ENCODE measurements at regions not wholly inside any gene's neighbourhood (a gene's known extent, or its start where the extent isn't known, plus 50 kb on each side); places are given as distances from the start of the nearest gene placed in this dataset.

DNA sequence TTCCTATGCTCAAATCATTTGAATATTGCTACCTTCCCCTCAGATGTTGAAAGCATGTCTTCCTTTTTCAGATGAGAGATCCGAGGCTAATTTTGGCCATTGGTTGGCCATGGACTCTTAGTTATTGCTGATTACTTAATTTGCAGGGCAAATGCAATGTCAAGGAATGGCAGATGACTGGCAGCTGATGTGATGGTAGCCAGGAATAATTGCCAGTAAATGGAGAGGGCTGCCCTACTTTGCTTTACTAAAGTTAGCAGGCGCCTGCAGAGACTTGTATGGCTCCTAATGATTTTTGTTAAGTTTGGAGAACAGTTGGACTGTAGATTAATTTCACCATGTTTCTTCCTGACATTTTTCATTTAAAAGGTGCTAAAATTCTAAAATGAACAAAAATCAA is 128.9 kb downstream of the XCL2 start:
- Mint-ChIP-seq H3K27ac (no peak overlapping the region), H3K4me1 (peaks cover 10 to 21% (median 16%) of the 10 kb centered on the region in 3 donors), H3K36me3 (no peaks in the 10 kb centered on the region), H3K9me3 (no peaks in the 10 kb centered on the region), H3K4me3 (no peak overlapping the region), H3K27me3 (no peaks in the 10 kb centered on the region)
- DNase-seq (no peak), ATAC-seq (replicated peaks in 1 of 4) (no peak)
- H3K27ac ChIP-seq (ENCODE audit: low read length) = no peak overlapping the region
- 100% methylated on average over 1 of the region's 2 CpGs for WGBS (ENCODE audit: insufficient coverage)
- H3K4me1 ChIP-seq (ENCODE audit: control insufficient read depth in 1 of 2, extremely low read depth in 1 of 2, insufficient read depth in 2 of 2, low read length in 2 of 2) = peaks cover 0 to 9% of the 10 kb centered on the region in 2 experiments
- H3K9me3 ChIP-seq = no peaks in the 10 kb centered on the region
- ChIA-PET CTCF (no interaction called here), POLR2A (interaction anchor here in 1 of 2 donors (0.7 kb wide), 1 partner anchor 1169 kb away, joined by 4 read pairs; no protein-coding TSS in a partner anchor)
- no peaks in the 10 kb centered on the region for H3K27me3 ChIP-seq (replicated peaks in 1 of 2; ENCODE audit: control insufficient read depth in 2 of 2, extremely low read depth in 1 of 2, insufficient read depth in 2 of 2, low read length in 1 of 2)
- H3K4me3 ChIP-seq (ENCODE audit: control insufficient read depth in 1 of 2, extremely low read depth in 1 of 2, low read length in 1 of 2) = no peak overlapping the region
- H3K36me3 ChIP-seq (ENCODE audit: control insufficient read depth in 2 of 2, extremely low read depth in 1 of 2, insufficient read depth in 1 of 2, low read length in 1 of 2) = no peaks in the 10 kb centered on the region

DNA sequence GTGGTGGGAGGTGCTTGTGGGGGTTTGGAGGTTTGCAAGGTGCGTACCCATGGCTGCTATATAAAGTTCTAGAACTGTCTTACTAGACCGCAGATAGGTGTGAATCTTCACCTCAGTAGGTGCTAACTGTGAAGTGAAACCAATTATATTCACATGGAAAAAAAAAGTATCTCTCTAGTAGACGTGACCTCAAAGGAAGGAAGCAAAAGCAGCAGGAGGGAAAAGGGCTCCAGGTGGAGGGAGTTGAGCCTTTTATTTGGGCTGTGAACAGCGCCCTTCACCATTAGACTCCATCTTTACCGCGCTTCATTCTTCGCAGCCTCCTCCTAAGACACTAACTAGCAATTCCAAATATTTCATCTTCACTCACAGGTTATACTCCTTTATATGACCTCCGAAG is 129.8 kb downstream of the TBX19 start:
- peak overlapping the region; percentile 57 for H3K27ac ChIP-seq (ENCODE audit: low read length)
- no peak overlapping the region for H3K4me3 Mint-ChIP-seq

DNA sequence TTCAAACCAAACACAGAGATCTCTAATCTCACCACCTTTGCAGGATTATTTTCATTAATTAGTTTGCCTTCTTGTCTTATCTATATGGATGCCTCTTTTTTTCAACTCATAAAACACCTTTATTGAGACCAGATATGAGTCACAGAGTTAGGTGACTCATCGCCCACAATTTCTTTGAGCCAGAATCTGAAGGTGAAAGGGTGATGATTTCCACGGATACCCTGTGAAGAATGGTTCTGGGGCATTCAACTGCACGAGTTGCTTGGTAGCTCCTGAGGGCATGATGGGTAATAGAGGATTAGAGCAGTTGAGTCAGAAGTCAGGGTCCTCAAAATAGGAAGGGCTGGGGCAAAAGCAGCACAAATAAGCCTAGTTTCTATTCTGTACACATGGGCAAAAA is 128.2 kb downstream of the TBX19 start:
- Mint-ChIP-seq H3K4me3 (peak overlapping the region in 1 of 3 donors; percentile 9), H3K27ac (peak overlapping the region; percentile 80 to 93), H3K27me3 (no peaks in the 10 kb centered on the region), H3K4me1 (peaks cover 37 to 50% (median 39%) of the 10 kb centered on the region in 3 donors), H3K36me3 (peaks cover 6% of the 10 kb centered on the region), H3K9me3 (peaks cover 0 to 10% (median 5%) of the 10 kb centered on the region in 3 donors)
- WGBS (ENCODE audit: insufficient coverage) = 14% methylated on average over 3 of the region's 3 CpGs
- peaks cover 3 to 19% of the 10 kb centered on the region in 2 experiments for H3K4me1 ChIP-seq (ENCODE audit: control insufficient read depth in 1 of 2, extremely low read depth in 1 of 2, insufficient read depth in 2 of 2, low read length in 2 of 2)
- no peaks in the 10 kb centered on the region for H3K36me3 ChIP-seq (ENCODE audit: control insufficient read depth in 2 of 2, extremely low read depth in 1 of 2, insufficient read depth in 1 of 2, low read length in 1 of 2)
- ATAC-seq (replicated peaks in 1 of 4) (peak; percentile 76 to 97 (median 95)), DNase-seq (peak in 23 of 35 experiments; percentile 12 to 69 (median 27))
- H3K4me3 ChIP-seq (ENCODE audit: control insufficient read depth in 1 of 2, extremely low read depth in 1 of 2, low read length in 1 of 2) = no peak overlapping the region
- no peaks in the 10 kb centered on the region for H3K27me3 ChIP-seq (replicated peaks in 1 of 2; ENCODE audit: control insufficient read depth in 2 of 2, extremely low read depth in 1 of 2, insufficient read depth in 2 of 2, low read length in 1 of 2)
- ChIA-PET CTCF (interaction anchor here in 1 of 2 donors (1.2 to 2.2 kb wide), 2 partner anchors 46 to 66 kb away, joined by 5 to 8 read pairs; no protein-coding TSS in a partner anchor), POLR2A (interaction anchor here in 1 of 2 donors (1.0 kb wide), 1 partner anchor 975 kb away, joined by 3 read pairs; no protein-coding TSS in a partner anchor)
- peak overlapping the region; percentile 67 for H3K27ac ChIP-seq (ENCODE audit: low read length)
- H3K9me3 ChIP-seq = no peaks in the 10 kb centered on the region

More for the DNA sequence above, 129.8 kb downstream of the TBX19 start:
- peaks cover 37 to 50% (median 39%) of the 10 kb centered on the region in 3 donors for H3K4me1 Mint-ChIP-seq
- peaks cover 6% of the 10 kb centered on the region for H3K36me3 Mint-ChIP-seq
- no CpG with 5 or more reads among the region's 8 CpGs for WGBS (ENCODE audit: insufficient coverage)
- H3K4me3 ChIP-seq (ENCODE audit: control insufficient read depth in 1 of 2, extremely low read depth in 1 of 2, low read length in 1 of 2) = no peak overlapping the region
- no peaks in the 10 kb centered on the region for H3K36me3 ChIP-seq (ENCODE audit: control insufficient read depth in 2 of 2, extremely low read depth in 1 of 2, insufficient read depth in 1 of 2, low read length in 1 of 2)
- peak in 4 of 35 experiments; percentile 4 to 68 (median 14) for DNase-seq
- peaks cover 3 to 19% of the 10 kb centered on the region in 2 experiments for H3K4me1 ChIP-seq (ENCODE audit: control insufficient read depth in 1 of 2, extremely low read depth in 1 of 2, insufficient read depth in 2 of 2, low read length in 2 of 2)
- no peaks in the 10 kb centered on the region for H3K27me3 ChIP-seq (replicated peaks in 1 of 2; ENCODE audit: control insufficient read depth in 2 of 2, extremely low read depth in 1 of 2, insufficient read depth in 2 of 2, low read length in 1 of 2)
- H3K9me3 Mint-ChIP-seq = peaks cover 0 to 10% (median 5%) of the 10 kb centered on the region in 3 donors
- CTCF ChIA-PET = interaction anchor here in 1 of 2 donors (1.2 kb wide), 1 partner anchor 68 kb away, joined by 6 read pairs; no protein-coding TSS in a partner anchor
- H3K27me3 Mint-ChIP-seq = no peaks in the 10 kb centered on the region
- H3K27ac Mint-ChIP-seq = peak overlapping the region; percentile 2 to 17
- ATAC-seq (replicated peaks in 1 of 4) = peak in 2 of 4 experiments; percentile 26 to 46
- no peaks in the 10 kb centered on the region for H3K9me3 ChIP-seq
- POLR2A ChIA-PET = no interaction called here

DNA sequence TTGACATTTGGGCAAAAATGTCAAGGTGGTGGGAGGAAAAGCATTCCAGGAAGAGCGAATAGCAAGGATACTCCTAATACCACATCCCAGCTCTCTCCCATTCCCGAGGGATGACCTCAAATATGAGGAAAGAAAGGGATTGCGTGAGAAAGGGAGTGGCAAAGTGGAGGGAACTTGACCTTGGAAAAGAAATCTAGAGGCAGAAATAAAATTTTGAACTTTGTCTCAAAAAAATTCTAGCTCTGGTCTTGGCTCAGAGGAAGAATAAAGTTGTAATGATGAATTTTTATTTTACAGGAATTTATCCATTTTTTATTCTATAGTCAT is 127.8 kb downstream of the TBX19 start:
- ATAC-seq (replicated peaks in 1 of 4) (no peak), DNase-seq (no peak)
- Mint-ChIP-seq H3K9me3 (peaks cover 0 to 10% (median 5%) of the 10 kb centered on the region in 3 donors), H3K4me1 (peaks cover 37 to 50% (median 39%) of the 10 kb centered on the region in 3 donors), H3K27ac (peak overlapping the region; percentile 64 to 73), H3K4me3 (peak overlapping the region; percentile 10 to 51 (median 49)), H3K27me3 (no peaks in the 10 kb centered on the region), H3K36me3 (peaks cover 6% of the 10 kb centered on the region)
- no peaks in the 10 kb centered on the region for H3K9me3 ChIP-seq
- ChIA-PET POLR2A (interaction anchor here in 1 of 2 donors (1.0 kb wide), 1 partner anchor 976 kb away, joined by 3 read pairs; no protein-coding TSS in a partner anchor), CTCF (interaction anchor here in 1 of 2 donors (0.8 to 2.2 kb wide), 3 partner anchors 20 to 66 kb away, joined by 4 to 8 read pairs (median 5); no protein-coding TSS in a partner anchor)
- no peaks in the 10 kb centered on the region for H3K36me3 ChIP-seq (ENCODE audit: control insufficient read depth in 2 of 2, extremely low read depth in 1 of 2, insufficient read depth in 1 of 2, low read length in 1 of 2)
- no peak overlapping the region for H3K4me3 ChIP-seq (ENCODE audit: control insufficient read depth in 1 of 2, extremely low read depth in 1 of 2, low read length in 1 of 2)
- WGBS (ENCODE audit: insufficient coverage) = no CpG with 5 or more reads among the region's 3 CpGs
- no peaks in the 10 kb centered on the region for H3K27me3 ChIP-seq (replicated peaks in 1 of 2; ENCODE audit: control insufficient read depth in 2 of 2, extremely low read depth in 1 of 2, insufficient read depth in 2 of 2, low read length in 1 of 2)
- H3K27ac ChIP-seq (ENCODE audit: low read length) = peak overlapping the region; percentile 40
- H3K4me1 ChIP-seq (ENCODE audit: control insufficient read depth in 1 of 2, extremely low read depth in 1 of 2, insufficient read depth in 2 of 2, low read length in 2 of 2) = peaks cover 3 to 19% of the 10 kb centered on the region in 2 experiments

- H3K27me3 ChIP-seq (replicated peaks in 1 of 2; ENCODE audit: control insufficient read depth in 2 of 2, extremely low read depth in 1 of 2, insufficient read depth in 2 of 2, low read length in 1 of 2) = no peaks in the 10 kb centered on the region
- DNase-seq = no peak
- Mint-ChIP-seq H3K9me3 (peaks cover 0 to 10% (median 5%) of the 10 kb centered on the region in 3 donors), H3K27ac (peak overlapping the region; percentile 64 to 73), H3K4me3 (peak overlapping the region; percentile 10 to 51 (median 49)), H3K27me3 (no peaks in the 10 kb centered on the region), H3K36me3 (peaks cover 6% of the 10 kb centered on the region), H3K4me1 (peaks cover 37 to 45% (median 39%) of the 10 kb centered on the region in 3 donors)
- WGBS (ENCODE audit: insufficient coverage) = no CpG with 5 or more reads among the region's 1 CpG
- ATAC-seq (replicated peaks in 1 of 4) = no peak
- ChIA-PET POLR2A (no interaction called here), CTCF (interaction anchor here in 1 of 2 donors (0.5 to 2.2 kb wide), 5 partner anchors 20 to 1141 kb away, joined by 3 to 8 read pairs (median 5); no protein-coding TSS in a partner anchor)
- peak overlapping the region; percentile 40 for H3K27ac ChIP-seq (ENCODE audit: low read length)
- H3K4me3 ChIP-seq (ENCODE audit: control insufficient read depth in 1 of 2, extremely low read depth in 1 of 2, low read length in 1 of 2) = no peak overlapping the region
- H3K4me1 ChIP-seq (ENCODE audit: control insufficient read depth in 1 of 2, extremely low read depth in 1 of 2, insufficient read depth in 2 of 2, low read length in 2 of 2) = peaks cover 3 to 19% of the 10 kb centered on the region in 2 experiments
- no peaks in the 10 kb centered on the region for H3K36me3 ChIP-seq (ENCODE audit: control insufficient read depth in 2 of 2, extremely low read depth in 1 of 2, insufficient read depth in 1 of 2, low read length in 1 of 2)
- no peaks in the 10 kb centered on the region for H3K9me3 ChIP-seq
These were observed 127.3 kb downstream of the TBX19 start for GRCh38 chr1:168407832-168408538.

GRCh38 chr1:168405906-168406549 is 125.4 kb downstream of the TBX19 start:
- H3K27me3 Mint-ChIP-seq = peaks cover 0 to 1% of the 10 kb centered on the region in 2 donors
- POLR2A ChIA-PET = no interaction called here
- whole genome bisulfite sequencing (ENCODE audit: insufficient coverage) = 94% methylated on average over 2 of the region's 3 CpGs

More at GRCh38 chr1:168405906-168406549, 125.4 kb downstream of the TBX19 start:
- peaks cover 0 to 2% of the 10 kb centered on the region in 2 experiments for H3K27me3 ChIP-seq (replicated peaks in 1 of 2; ENCODE audit: control insufficient read depth in 2 of 2, extremely low read depth in 1 of 2, insufficient read depth in 2 of 2, low read length in 1 of 2)
- peaks cover 3 to 19% of the 10 kb centered on the region in 2 experiments for H3K4me1 ChIP-seq (ENCODE audit: control insufficient read depth in 1 of 2, extremely low read depth in 1 of 2, insufficient read depth in 2 of 2, low read length in 2 of 2)
- CTCF ChIA-PET = interaction anchor here in 1 of 2 donors (1.3 kb wide), 1 partner anchor 33 kb away, joined by 3 read pairs; no protein-coding TSS in a partner anchor
- H3K4me3 ChIP-seq (ENCODE audit: control insufficient read depth in 1 of 2, extremely low read depth in 1 of 2, low read length in 1 of 2) = no peak overlapping the region
- no peaks in the 10 kb centered on the region for H3K9me3 ChIP-seq
- Mint-ChIP-seq H3K36me3 (peaks cover 6% of the 10 kb centered on the region), H3K27ac (peak overlapping the region in 1 of 2 donors; percentile 7), H3K9me3 (peaks cover 0 to 10% (median 5%) of the 10 kb centered on the region in 3 donors), H3K4me1 (peaks cover 37 to 43% (median 39%) of the 10 kb centered on the region in 3 donors), H3K4me3 (no peak overlapping the region)
- DNase-seq = no peak
- no peak overlapping the region for H3K27ac ChIP-seq (ENCODE audit: low read length)
- no peak for ATAC-seq (replicated peaks in 1 of 4)
- no peaks in the 10 kb centered on the region for H3K36me3 ChIP-seq (ENCODE audit: control insufficient read depth in 2 of 2, extremely low read depth in 1 of 2, insufficient read depth in 1 of 2, low read length in 1 of 2)

Measured in T-cell (primary cell).